ENCODE measurements at regions not wholly inside any gene's neighbourhood (a gene's known extent, or its start where the extent isn't known, plus 50 kb on each side); places are given as distances from the start of the nearest gene placed in this dataset.

GRCh38 chr2:128534688-128535392, 216.2 kb upstream of the HS6ST1 start:
- DNase-seq (ENCODE audit: low read depth, low spot score), result no peak
- Histone ChIP-seq H3K9me1 (ENCODE audit: control insufficient read depth, extremely low read depth, insufficient read depth, low read length) (no peaks in the 10 kb centered on the region), H3K4me2 (ENCODE audit: control insufficient read depth, extremely low read depth, insufficient read depth, low read depth, low read length) (no peak overlapping the region), H3K79me2 (ENCODE audit: control insufficient read depth, insufficient read depth, low read length) (no peaks in the 10 kb centered on the region), H3K27ac (ENCODE audit: control insufficient read depth, insufficient read depth, low read length) (no peak overlapping the region), H3K9me3 (ENCODE audit: control insufficient read depth, low read depth, low read length) (no peaks in the 10 kb centered on the region), H4K20me1 (ENCODE audit: control insufficient read depth, extremely low read depth, insufficient read depth, low read length) (no peaks in the 10 kb centered on the region), H3K4me1 (ENCODE audit: control insufficient read depth, extremely low read depth, insufficient read depth, low read length) (no peaks in the 10 kb centered on the region), H3K27me3 (ENCODE audit: control insufficient read depth, extremely low read depth, insufficient read depth, low read length) (no peaks in the 10 kb centered on the region), H2AFZ (ENCODE audit: control insufficient read depth, low read length) (no peak overlapping the region), H3K36me3 (ENCODE audit: control insufficient read depth in 2 of 2, extremely low read depth in 1 of 2, insufficient read depth in 2 of 2, low read length in 2 of 2) (no peaks in the 10 kb centered on the region), H3K9ac (ENCODE audit: control insufficient read depth, extremely low read depth, insufficient read depth, low read length) (no peak overlapping the region), H3K4me3 (ENCODE audit: control insufficient read depth in 2 of 3, extremely low read depth in 1 of 3, insufficient read depth in 2 of 3, low read depth in 1 of 3, low read length in 3 of 3) (no peak overlapping the region)
- TF ChIP-seq EZH2 (IDR thresholded peaks at IDR 0.05; ENCODE audit: low read length) (no peak), CTCF (optimal IDR thresholded peaks at IDR 0.05 in 1 of 3, IDR thresholded peaks at IDR 0.05 in 1 of 3, conservative IDR thresholded peaks at IDR 0.05 in 1 of 3; ENCODE audit: extremely low read depth in 1 of 3, insufficient read depth in 2 of 3, low read length in 3 of 3) (no peak)
- dilution Hi-C loops (cut with MboI; ENCODE audit: extremely low pct_ligation_motif_present, low sequenced_read_pairs), result no loop called here
- no peak for FAIRE-seq

GRCh38 chr2:128535953-128536352, 217.3 kb upstream of the HS6ST1 start:
- Histone ChIP-seq H2AFZ (ENCODE audit: control insufficient read depth, low read length) (no peak overlapping the region), H3K9ac (ENCODE audit: control insufficient read depth, extremely low read depth, insufficient read depth, low read length) (no peak overlapping the region), H4K20me1 (ENCODE audit: control insufficient read depth, extremely low read depth, insufficient read depth, low read length) (no peaks in the 10 kb centered on the region), H3K9me1 (ENCODE audit: control insufficient read depth, extremely low read depth, insufficient read depth, low read length) (no peaks in the 10 kb centered on the region), H3K36me3 (ENCODE audit: control insufficient read depth in 2 of 2, extremely low read depth in 1 of 2, insufficient read depth in 2 of 2, low read length in 2 of 2) (no peaks in the 10 kb centered on the region), H3K27ac (ENCODE audit: control insufficient read depth, insufficient read depth, low read length) (no peak overlapping the region), H3K27me3 (ENCODE audit: control insufficient read depth, extremely low read depth, insufficient read depth, low read length) (no peaks in the 10 kb centered on the region), H3K4me2 (ENCODE audit: control insufficient read depth, extremely low read depth, insufficient read depth, low read depth, low read length) (no peak overlapping the region), H3K79me2 (ENCODE audit: control insufficient read depth, insufficient read depth, low read length) (no peaks in the 10 kb centered on the region), H3K9me3 (ENCODE audit: control insufficient read depth, low read depth, low read length) (no peaks in the 10 kb centered on the region), H3K4me1 (ENCODE audit: control insufficient read depth, extremely low read depth, insufficient read depth, low read length) (no peaks in the 10 kb centered on the region), H3K4me3 (ENCODE audit: control insufficient read depth in 2 of 3, extremely low read depth in 1 of 3, insufficient read depth in 2 of 3, low read depth in 1 of 3, low read length in 3 of 3) (no peak overlapping the region)
- TF ChIP-seq CTCF (optimal IDR thresholded peaks at IDR 0.05 in 1 of 3, IDR thresholded peaks at IDR 0.05 in 1 of 3, conservative IDR thresholded peaks at IDR 0.05 in 1 of 3; ENCODE audit: extremely low read depth in 1 of 3, insufficient read depth in 2 of 3, low read length in 3 of 3), result no peak
- no peak for TF ChIP-seq EZH2 (IDR thresholded peaks at IDR 0.05; ENCODE audit: low read length)
- FAIRE-seq, result peak; percentile 61
- no peak for DNase-seq (ENCODE audit: low read depth, low spot score)
- dilution Hi-C loops (cut with MboI; ENCODE audit: extremely low pct_ligation_motif_present, low sequenced_read_pairs), result no loop called here
